Stimulated activated CD8-positive, alpha-beta memory T cell treated with anti-CD3 and anti-CD28 coated beads, Interleukin-7, amount 100 ng/mL, for 4 hours (primary cell): ENCODE measurements at regions not wholly inside any gene's neighbourhood (a gene's known extent, or its start where the extent isn't known, plus 50 kb on each side); places are given as distances from the start of the nearest gene placed in this dataset.
A peak's percentile ranks its signal among the peaks of the same experiment; 100 is the strongest.

Source experiments
- DNase-seq, 2 donors: peaks; one replicate each; pipeline ENCODE4 v3.0.0-alpha.2; 2020; ENCODE audit warnings: low read depth in 2 of 2

DNA sequence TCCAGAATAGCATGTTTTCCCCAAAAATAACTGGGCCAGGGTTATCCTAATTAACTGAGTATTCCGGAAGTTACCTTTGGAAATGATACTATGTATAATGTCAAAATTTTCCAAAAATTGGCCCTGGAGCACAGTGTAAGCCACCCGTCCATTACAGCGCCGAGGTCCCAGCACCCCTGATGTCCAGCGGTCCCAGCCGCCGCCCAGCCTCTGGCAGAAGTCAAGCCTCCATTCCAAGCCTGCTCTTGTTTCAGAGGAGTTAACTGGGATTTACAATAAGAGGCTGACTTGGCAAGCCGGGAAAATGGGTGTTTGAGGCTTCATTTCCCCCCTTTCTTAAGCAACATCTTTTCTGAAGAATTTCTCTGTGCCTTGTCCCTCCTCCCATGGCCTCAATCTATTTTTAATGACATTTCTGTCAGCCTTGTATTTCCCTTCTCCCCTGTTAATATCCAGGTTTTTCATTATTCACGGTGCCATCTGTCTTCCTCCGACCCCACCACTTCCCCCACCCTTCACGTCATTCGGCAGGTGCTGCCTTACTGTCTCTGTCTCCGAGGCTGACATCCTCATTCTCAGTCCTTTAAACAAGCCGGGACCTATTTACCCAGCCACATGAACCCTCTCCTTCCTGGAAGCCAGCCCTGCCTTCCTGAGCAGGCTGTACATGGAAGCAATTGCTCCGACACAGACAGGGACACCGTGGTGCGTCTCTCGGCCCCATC is 490.9 kb downstream of the NPHP4 start:
- DNase-seq = no peak

DNA sequence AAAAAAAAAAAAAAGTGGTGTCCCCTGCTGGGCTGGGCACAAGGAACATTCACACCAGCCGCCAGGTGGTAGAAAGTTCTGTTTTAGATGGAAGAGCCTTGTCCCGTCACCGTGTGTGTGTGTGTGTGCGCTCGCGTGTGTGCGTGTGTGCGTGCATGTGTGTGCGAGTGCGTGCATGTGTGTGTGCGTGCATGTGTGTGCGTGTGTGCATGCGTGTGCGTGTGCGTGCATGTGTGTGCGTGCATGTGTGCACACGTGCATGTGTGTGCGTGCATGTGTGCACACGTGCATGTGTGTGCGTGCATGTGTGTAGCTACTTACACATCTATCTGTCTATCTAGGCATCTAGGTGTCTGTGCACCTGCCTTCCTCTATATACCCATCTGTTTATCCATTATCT is 491.7 kb downstream of the NPHP4 start:
- no peak for DNase-seq

DNA sequence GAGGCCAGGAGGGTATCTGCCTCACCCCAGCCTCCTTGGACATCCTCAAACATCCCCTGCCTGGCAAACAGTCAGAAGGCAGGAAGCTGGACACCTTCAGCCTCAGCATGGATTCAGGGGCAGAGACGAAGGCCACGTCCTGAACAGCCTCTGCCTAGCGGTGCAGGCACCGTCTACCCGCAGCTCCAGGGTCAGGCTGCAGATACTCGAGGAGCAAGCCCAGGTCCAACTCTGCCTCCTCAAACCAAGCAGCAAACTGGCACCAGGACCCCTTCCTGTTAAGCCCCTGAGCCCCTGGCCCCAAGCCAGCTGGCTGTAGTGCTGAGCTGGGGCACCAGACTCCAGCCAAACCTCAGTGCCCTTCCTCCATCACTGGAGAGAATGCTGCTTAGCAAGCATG is 494.7 kb downstream of the NPHP4 start:
- DNase-seq = no peak

DNA sequence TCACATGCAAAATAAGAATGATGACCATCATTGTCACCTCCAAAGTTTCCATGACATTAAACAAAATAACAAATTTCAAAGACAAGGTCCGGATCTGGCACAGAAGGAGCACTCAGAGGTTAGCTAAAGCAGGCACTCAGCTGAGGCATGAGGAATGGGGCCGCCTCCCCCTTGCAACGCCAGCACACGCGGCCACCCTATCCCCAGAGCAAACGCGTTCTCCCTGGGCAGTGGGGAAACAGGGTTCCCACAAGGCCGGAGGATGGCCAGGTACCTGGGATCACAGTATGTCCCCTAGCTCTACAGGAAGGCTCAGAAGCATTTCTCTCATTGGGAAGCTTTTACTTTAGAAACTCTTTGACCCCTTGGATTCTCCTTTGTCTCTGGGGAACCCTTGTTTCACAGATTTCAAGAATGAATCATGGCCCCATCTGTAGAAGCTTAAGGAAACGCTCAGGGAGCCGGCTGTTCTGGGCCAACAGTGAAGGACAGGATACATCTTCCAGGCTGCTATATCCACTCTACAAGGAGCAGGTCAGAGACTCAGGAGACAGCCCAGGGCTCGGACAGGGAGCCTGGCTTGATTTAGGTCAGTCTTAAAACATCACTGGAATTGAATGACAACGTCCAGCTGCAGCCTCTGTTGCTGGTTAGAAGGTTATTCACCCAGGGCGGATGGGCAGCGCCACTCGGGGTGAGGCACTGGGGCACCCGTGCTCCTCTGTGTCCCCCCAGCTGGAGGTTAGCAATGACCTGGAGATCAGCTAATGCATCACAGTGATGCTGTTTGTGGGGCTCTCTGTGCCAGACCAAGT is 496.4 kb downstream of the NPHP4 start:
- no peak for DNase-seq

DNA sequence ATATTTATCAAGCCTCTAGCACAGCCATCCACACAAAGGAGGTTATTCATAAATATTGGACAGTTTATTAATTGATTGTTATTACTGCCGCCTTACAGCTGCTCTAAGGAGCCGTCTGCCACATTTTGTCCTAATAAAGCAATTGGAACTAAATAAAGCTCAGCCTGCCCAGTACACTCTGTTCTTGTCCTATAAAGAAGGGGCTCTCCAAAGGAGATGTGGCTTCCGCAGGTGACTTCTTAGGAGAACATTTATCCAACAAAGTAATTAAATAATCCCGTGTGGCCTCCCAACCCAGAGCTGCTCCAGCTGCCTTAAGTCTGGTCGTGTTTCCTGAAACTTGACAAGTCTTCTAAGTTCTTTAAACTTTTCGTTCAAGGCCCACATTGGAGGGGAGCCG is 497.7 kb downstream of the NPHP4 start:
- no peak for DNase-seq

DNA sequence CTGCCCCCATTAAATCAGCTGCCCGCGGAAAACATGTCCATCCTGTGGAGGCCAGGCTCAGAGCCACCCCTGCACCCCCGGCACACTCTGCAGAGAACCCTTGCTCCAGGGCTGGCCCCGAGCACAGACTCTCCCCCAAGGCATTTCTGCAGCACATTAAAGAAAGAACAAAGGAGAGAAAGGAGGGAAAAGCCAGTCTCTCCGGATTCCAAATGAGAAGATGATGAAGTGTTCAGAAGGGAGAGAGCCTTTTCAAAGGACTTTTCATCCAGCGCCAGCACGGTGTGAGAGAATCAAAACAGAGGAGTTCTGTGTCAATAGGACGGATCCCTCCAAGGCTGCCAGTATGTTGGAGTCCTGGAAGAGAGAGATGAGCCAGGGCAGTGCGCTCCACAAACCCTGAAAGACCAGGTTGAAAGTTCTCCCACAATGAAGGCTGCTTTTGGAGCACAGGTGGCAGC is 498.3 kb downstream of the NPHP4 start:
- no peak for DNase-seq

DNA sequence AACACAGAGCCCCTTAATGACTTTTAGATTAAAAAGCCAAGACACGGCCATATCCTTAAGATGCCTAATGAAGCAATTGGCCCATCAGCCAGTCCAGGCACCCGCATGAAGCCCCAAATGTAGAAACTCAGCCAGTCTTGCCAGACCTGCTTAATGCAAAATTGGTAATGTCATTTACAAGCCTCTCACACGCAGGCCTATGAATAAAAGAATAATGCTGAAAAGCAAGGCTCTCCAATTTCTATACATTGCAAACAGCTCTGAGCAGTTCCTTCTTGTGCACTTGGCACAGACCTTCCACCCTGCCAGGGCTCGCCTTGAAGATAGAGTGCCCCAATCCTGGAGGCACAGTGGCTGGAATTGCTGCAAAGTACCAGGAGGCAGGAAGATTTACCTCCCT is 498.9 kb downstream of the NPHP4 start:
- DNase-seq = no peak

DNA sequence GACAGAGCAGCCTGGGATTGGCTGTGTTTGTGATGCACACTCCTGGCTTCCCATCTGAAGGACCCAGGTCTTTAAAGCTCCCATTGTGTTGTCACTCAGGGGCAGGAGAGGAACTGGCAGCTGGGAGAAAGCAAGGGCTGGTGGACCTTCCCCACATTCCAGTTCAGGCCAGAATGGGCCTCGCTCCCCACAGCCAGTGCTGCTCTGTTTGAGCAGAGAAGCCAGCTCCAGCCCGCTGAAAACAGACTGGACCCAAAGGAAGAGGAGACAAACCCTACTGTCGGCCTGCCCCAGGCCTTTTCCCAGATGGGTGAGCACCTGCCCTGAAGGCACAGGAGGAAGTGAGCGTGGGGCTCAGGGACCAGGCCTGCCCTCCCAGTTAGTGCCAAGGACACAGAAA is 499.4 kb downstream of the NPHP4 start:
- DNase-seq = no peak

DNA sequence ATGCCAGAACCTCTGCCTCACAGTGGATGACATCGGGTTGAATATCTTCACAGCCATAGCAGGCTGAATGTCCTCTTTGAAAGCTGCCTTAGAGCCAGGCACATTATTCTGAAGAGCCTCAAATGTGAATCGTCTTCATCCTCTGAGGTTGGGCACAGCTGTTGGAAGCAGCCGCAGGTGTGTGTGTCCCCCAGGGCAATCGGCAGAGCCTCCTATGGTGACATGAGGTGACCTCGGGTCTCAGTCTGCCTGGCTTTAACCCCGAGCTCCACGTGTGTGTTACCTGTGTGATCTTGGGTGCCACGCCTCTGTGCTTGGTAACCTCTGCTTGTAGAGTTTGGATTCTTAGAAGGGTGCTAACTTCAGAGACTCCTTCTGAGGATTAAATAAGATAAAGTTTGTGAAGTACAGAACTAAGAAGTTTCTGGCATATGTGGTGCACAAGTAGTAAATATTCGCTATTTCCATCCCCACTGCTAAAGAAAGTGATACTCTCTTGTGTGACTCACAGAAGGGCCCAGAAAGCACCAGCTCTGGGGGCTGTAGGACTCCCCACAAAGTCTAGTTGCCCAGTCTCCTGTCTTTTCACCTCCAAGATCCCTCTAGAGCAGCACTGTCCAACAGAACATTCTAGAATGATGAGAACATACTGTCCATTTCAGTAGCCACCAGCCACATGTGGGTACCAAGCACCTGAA is 500.9 kb downstream of the NPHP4 start:
- no peak for DNase-seq

DNA sequence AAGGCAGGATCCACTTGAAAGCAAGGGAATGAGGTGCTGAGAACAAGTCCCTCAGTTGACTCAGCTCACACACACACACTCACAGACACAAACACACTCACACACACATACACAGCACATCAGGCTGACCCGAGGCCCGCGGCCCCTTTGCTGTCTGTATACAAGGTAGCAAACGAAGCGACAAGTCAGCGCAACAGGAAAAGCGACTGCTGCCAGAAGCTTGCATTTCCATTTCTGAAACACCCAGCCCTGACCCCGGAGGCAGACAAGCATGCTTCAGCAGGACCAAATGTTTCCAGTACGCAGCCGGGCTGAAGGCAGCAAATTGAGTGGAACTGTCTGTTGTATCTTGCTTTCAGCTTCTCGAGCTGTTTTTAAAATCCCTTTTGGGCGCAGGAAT is 501.6 kb downstream of the NPHP4 start:
- no peak for DNase-seq

DNA sequence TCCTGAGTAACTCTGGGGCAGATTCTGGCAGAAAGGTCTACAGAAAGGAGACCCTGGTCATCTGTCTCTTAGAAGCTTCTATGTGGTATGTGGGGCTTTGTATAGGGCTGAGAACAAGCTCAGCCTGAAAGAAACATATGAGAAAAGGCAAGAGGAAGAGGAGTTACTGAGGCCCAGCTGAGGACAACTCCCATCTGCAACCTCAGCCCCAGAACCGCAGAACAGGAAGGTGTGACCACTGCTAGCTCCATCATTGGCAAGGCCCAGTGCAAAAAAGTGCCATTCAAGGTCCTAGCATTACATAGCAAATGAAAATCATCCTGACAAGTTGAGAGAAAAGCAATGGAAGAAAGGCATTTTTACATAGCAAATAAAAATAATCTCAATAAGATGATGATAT is 503.8 kb downstream of the NPHP4 start:
- DNase-seq = no peak

DNA sequence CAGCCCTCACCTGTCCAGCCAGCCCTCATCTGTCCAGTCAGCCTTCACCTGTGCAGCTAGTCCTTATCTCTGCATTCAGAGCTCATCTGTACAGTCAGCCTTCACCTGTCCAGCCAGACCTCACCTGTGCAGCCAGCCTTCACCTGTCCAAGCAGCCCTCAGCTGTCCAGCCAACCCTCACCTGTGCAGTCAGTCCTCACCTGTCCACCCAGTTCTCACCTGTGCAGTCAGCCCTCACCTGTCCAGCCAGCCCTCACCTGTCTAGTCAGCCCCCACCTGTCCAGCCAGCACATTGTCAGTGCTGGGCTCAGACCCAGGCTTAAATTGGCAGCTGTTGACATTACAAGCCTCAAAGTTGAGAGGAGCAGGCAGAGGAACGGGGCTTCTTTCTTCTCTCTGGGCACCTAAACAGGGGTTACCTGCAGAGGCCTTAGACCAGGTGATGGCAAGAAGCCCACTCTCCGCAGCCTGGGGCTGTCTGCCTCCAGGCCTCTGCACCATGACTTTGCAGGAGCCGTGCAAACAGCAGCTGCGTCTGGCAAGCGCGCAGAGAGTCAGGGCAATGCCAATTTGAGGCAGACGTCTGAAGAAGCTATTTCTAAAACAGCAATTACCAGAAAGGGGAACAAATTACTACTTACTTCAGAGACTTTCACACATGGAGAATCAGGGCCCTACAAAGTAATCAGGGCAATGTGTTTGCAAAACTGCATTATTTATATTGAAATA is 506.1 kb downstream of the NPHP4 start:
- DNase-seq = no peak

DNA sequence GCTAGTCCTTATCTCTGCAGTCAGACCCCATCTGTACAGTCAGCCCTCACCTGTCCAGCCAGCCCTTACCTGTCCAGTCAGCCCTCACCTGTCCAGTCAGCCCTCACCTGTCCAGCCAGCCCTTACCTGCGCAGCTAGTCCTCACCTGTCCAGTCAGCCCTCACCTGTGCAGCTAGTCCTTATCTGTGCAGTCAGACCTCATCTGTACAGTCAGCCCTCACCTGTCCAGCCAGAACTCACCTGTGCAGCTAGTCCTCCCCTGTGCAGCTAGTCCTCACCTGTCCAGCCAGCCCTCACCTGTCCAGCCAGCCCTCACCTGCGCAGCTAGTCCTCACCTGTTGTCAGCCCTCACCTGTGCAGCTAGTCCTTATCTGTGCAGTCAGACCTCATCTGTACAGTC is 506.8 kb downstream of the NPHP4 start:
- no peak for DNase-seq

DNA sequence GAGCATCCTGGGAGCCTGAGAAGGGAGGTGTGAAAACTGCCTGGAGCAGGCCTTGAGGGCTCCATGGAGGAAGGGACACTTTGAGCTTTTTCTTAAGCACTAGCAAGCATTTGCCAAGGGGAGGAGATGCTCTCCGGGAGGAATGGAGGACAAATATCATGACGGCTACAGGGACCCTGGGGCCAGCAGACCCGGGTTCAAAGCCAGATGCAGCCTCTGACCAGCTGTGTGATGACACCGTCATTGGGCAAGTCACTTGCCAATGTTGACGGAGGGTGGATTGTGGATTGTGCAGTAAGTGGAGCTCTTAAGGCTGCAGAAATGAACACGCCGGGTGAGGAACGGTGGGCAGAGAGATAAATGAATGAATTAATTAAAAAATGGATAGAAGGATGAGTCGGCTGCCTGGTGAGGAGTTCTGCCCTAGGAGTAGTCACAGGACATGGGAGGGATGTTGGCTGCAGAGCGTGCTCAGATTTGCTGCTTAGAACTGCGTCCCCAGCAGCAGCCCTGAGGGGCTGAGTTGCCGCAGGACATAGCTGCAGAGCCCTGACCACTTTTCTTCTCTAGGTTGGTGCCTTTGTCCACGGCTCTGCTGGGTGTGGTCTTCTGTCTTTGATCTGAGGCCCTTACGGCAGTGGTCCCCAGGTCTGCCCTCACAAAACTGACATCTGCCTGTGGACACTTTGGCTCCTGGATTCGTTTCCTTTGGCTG is 507.6 kb downstream of the NPHP4 start:
- no peak for DNase-seq

DNA sequence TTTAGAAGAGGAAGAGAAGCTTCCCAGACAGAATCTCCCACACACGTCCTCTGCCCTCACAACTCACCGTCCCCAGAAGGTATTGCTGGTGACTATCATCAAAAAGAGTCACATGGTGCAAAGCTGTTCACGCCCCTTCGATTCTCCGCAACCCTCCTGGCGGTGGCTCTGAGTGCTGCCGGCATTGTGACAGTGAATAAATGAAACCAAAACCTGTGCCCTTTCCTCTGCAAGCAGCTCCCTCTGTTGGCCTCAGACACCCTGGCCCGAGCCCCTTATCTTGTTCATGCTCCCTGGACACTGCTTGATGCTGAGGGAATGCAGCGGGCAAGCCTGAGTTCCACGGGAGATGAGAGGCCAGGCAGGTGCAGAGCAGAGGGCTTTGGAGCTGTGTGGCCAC is 510.3 kb downstream of the NPHP4 start:
- DNase-seq = peak; percentile 8 to 16

DNA sequence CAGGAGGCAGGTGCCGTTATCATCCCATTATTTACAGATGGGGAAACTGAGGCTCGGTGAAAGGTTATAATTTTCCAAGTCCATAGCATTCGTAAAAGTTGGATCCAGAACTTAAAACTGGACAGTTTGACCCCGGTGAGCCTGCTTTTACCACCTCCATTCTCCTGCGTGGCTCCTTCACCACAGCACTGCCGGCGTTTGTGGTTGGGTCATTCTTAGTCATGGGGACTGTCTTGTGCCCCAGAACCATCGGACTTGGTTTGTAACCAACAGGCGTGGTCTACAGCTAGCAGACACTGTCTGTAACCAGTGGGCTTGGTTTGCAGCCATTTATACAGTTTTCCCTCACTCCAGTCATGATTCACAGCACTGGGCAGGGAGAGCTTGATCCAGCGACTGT is 511.3 kb downstream of the NPHP4 start:
- DNase-seq = no peak

DNA sequence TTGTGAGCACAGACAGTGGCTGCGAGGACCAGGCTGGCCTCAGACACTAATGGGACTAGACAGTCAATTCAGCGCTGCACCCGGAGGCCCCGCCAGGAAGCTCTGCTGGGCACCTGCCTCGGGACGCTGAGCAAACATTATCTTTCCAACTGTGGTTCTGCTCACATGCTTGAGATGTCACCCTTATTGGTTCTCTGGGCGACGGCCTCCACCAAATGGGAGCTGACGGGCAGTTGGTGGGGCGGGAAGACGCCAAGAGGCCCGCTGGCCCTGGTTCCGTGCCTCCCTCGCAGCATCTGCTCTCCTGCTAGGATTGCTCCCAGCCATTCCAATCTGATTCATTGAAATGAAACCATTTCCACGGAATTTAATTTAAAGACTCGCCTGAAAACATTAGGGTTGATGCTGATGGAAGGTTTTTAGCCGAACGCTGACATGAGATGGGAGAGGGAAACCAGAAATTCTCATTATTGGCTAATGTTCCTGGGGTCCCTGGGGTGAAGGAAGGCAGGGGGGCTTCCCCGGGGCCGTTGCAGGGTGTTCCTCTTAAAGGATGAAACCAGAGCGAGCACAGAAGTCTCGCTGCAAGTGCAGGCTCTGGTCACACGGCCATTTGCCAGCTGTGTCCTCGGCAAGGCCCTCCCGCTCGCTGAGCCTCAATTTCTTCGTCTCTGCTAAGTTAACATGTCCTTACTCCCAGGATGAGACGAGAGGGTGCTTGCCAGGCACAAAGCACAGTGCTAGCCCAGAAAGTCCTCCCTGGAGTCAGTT is 512.2 kb downstream of the NPHP4 start:
- no peak for DNase-seq

DNA sequence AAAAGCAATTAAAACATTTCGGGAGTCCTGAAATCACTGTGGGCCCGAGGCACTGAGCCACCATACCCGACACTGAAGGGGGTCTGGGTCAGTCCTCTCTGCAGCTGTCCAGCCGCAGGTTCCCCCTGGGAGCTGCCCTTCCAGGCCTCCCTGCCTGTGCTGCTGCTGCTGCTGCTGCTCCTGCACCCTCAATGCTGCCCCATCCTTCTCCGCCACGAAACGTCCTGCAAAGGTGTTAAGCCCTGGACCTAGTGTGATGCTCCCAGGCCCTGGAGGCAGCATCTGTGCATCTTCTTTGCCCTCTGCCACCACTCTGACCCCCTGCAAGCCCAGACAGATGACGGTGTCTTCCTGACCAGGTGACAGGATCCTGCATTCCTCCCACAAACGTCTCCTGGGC is 513.3 kb downstream of the NPHP4 start:
- DNase-seq = no peak

DNA sequence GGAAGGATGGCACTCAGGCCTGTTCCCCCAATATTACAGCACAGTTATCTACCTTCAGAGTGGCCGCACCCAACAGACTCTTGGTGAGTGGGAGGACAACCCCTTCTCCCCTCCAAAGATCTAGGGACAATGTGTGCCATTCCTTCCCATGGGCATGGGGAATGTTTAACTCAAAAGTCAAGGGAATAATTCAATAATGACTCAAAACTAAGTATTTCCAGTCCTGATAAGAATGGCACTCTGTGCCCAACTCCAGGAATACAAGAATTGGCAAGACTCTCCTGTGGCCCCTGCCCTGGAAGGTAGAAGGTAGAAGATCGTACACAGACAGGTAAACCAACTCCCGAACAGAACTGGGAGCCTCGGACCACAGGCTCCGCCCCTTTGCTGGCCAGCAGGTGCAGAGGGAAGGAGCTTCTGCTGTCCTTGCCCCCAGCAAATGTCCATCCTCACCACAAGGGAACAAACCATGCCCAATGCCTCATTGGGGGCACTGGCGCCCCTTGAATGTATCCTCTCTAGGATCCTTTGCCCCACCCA is 514.0 kb downstream of the NPHP4 start:
- no peak for DNase-seq

DNA sequence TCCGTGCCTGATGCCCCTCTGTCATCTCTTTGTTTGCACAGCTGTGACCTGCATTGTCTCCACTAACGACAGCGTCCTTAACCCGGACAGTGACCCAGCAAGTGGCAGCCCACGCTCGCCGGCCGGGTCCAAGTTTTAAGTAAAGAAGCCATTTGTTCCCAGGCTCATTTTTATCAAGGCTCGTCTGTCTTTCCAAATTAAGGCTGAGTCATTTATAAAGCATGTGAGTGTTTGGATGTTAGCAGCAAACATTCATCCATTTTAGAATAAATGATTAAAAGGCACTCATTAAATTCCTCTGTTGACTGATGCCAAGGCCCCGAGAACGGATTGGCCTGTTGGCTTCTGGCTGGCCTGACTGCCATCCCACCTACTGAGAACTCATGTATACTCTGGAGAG is 514.5 kb downstream of the NPHP4 start:
- DNase-seq = no peak
